GM12891 (cell line): ENCODE measurements at regions not wholly inside any gene's neighbourhood (a gene's known extent, or its start where the extent isn't known, plus 50 kb on each side); places are given as distances from the start of the nearest gene placed in this dataset.

Experiments used
- POLR2A ChIP-seq: IDR thresholded peaks from 2 replicates; pipeline ENCODE4 v1.6.1; 2011; ENCODE audit warnings: low read depth, low read length, control low read depth
- POLR2AphosphoS5 ChIP-seq: IDR thresholded peaks from 2 replicates; pipeline ENCODE4 v1.6.1; 2011; ENCODE audit warnings: low read depth, low read length, control low read depth
- POU2F2 ChIP-seq: IDR thresholded peaks from 2 replicates; pipeline ENCODE4 v1.6.1; 2011; ENCODE audit warnings: low read depth, mild to moderate bottlenecking, control low read depth, low read length, moderate library complexity
- SPI1 ChIP-seq: IDR thresholded peaks from 2 replicates; pipeline ENCODE4 v1.6.1; 2011; ENCODE audit warnings: low read depth, low read length, control low read depth
- TAF1 ChIP-seq: IDR thresholded peaks from 2 replicates; pipeline ENCODE4 v1.6.1; 2011; ENCODE audit warnings: low read depth, low read length, control low read depth

DNA sequence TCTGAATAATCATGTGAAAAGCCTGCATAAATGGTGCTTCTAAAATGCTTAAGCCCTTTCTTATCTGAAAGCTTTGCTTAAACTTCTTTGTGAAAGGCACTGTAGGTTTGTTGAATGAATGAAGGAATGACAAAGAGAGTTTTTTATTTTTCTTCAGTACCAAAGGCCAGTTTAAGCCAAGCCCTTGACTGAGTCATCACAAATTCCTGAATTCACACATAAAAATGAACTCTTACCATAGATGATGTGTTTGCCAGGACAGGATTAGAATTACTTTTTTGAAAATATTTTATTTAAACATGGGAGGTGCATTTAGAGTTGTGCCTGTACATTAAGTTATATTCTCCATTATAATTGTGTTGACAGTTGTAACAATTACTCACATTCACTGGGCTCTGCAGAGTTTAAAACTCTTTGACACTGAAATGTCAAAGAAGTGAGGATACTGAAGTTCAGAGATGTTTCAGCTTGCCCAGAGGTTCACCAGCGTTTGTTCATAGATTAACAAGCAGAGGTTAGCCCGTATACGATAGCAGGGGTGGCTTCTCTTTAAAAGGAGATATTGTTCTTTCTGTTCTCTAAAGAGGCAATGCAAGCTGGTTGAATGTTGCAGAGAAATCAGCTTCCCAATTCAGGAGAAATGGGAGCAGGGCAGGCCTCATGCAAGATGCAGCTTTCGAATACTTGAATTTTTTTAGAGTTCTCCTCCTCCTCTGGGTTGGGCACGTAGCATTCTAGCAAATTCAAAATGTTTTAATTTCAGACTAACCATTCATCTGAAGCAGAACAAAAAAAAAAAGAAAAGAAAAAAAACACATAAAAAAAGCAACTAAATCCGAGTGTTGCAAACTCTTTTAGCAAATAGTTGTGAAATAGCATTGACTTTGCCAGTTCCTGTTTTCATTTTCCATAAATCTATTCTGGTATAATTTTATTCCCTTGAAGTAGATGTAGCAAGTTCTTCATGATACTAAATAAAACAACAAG, 358.7 kb upstream of the KLF4 start:
- TF ChIP-seq POLR2AphosphoS5 (no peak), POLR2A (no peak), POU2F2 (no peak), SPI1 (no peak), TAF1 (no peak)
